ENCODE measurements at regions not wholly inside any gene's neighbourhood (a gene's known extent, or its start where the extent isn't known, plus 50 kb on each side); places are given as distances from the start of the nearest gene placed in this dataset.

- Histone ChIP-seq H3K4me3 (ENCODE audit: severe bottlenecking) (no peak overlapping the region), H3K9me3 (ENCODE audit: severe bottlenecking) (no peaks in the 10 kb centered on the region), H3K27ac (ENCODE audit: poor library complexity, severe bottlenecking) (no peak overlapping the region), H3K27me3 (ENCODE audit: insufficient read depth, poor library complexity, severe bottlenecking) (no peaks in the 10 kb centered on the region), H3K4me1 (ENCODE audit: insufficient read depth, poor library complexity, severe bottlenecking) (no peaks in the 10 kb centered on the region), H3K36me3 (ENCODE audit: low read depth) (no peaks in the 10 kb centered on the region)
- ATAC-seq (ENCODE audit: low read depth) (peak; percentile 67; the same call in 2 of the 3 replicates), DNase-seq (ENCODE audit: low spot score) (no peak)
- no peak for TF ChIP-seq CTCF (IDR thresholded peaks at IDR 0.05; ENCODE audit: poor library complexity, severe bottlenecking)
Observed at GRCh38 chr11:45537614-45538013, 127.8 kb downstream of the CHST1 start.

DNA sequence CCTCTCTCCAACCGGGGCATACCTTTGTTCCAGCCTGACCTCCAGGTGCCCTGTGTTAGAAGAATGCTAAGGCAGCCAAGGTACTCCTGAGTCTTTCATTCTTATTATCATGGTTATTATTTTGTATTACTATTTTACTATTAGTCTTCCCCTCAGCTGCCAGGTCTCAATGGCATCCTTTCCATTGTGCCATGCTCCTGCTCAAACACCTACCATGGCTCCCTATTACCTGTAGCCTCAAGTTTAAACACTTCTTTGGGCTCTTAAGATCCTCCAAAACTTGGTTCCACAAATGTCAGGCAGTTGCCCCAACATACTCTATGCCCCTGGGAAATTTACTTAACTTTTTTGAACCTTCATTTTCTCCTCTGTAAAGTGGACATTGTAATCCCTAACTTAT lies 130.4 kb downstream of the CHST1 start:
- no peaks in the 10 kb centered on the region for H3K9me3 ChIP-seq (ENCODE audit: severe bottlenecking)
- no peak for ATAC-seq (ENCODE audit: low read depth)
- no peak for DNase-seq (ENCODE audit: low spot score)
- no peak for TF ChIP-seq CTCF (IDR thresholded peaks at IDR 0.05; ENCODE audit: poor library complexity, severe bottlenecking)
- no peaks in the 10 kb centered on the region for H3K4me1 ChIP-seq (ENCODE audit: insufficient read depth, poor library complexity, severe bottlenecking)
- no peaks in the 10 kb centered on the region for H3K27me3 ChIP-seq (ENCODE audit: insufficient read depth, poor library complexity, severe bottlenecking)
- no peaks in the 10 kb centered on the region for H3K36me3 ChIP-seq (ENCODE audit: low read depth)
- H3K4me3 ChIP-seq (ENCODE audit: severe bottlenecking), result no peak overlapping the region
- no peak overlapping the region for H3K27ac ChIP-seq (ENCODE audit: poor library complexity, severe bottlenecking)

DNA sequence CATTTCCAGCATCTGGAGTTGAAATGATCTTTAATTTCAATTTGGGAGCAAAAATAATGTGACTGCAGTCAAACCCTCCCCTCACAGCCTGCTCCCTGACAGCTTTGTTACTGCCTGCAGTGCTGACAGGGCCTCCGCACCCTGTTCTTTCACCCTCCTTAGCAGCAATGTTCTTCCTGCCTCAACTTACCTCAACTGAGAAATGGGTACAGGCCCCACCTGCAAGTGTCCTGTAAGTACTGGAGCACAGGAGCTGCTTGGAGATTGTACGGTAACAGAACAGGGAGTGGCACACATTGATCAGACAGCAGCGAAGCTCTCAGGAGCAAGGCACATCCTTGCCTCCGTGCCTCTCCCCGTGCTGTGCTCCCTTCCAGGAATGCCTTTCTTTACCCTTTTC lies 131.3 kb downstream of the CHST1 start:
- Histone ChIP-seq H3K9me3 (ENCODE audit: severe bottlenecking) (no peaks in the 10 kb centered on the region), H3K27ac (ENCODE audit: poor library complexity, severe bottlenecking) (no peak overlapping the region), H3K4me3 (ENCODE audit: severe bottlenecking) (no peak overlapping the region), H3K4me1 (ENCODE audit: insufficient read depth, poor library complexity, severe bottlenecking) (no peaks in the 10 kb centered on the region), H3K27me3 (ENCODE audit: insufficient read depth, poor library complexity, severe bottlenecking) (no peaks in the 10 kb centered on the region), H3K36me3 (ENCODE audit: low read depth) (no peaks in the 10 kb centered on the region)
- no peak for TF ChIP-seq CTCF (IDR thresholded peaks at IDR 0.05; ENCODE audit: poor library complexity, severe bottlenecking)
- ATAC-seq (ENCODE audit: low read depth) (no peak), DNase-seq (ENCODE audit: low spot score) (no peak)

DNA sequence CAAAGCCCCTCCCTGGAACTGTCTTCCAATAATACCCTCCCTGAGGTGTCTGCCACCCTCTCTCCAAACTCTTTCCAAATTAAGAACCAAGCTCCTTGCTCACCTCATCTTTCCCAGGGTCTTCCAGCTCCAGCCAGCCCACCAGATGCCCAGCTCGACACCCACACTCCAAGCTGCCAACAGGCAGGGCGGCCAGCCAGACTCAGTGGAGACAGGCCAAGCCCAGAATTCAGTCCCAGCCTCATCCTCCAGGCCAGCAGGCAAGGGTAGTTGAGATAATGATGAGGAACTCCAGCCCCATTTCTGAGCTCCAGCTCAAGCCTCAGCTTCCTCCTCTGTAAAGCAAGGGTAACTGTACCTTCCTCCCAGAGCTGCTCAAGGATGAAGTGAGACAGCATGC lies 132.9 kb downstream of the CHST1 start:
- H3K9me3 ChIP-seq (ENCODE audit: severe bottlenecking), result no peaks in the 10 kb centered on the region
- H3K27me3 ChIP-seq (ENCODE audit: insufficient read depth, poor library complexity, severe bottlenecking), result no peaks in the 10 kb centered on the region
- no peak for TF ChIP-seq CTCF (IDR thresholded peaks at IDR 0.05; ENCODE audit: poor library complexity, severe bottlenecking)

DNA sequence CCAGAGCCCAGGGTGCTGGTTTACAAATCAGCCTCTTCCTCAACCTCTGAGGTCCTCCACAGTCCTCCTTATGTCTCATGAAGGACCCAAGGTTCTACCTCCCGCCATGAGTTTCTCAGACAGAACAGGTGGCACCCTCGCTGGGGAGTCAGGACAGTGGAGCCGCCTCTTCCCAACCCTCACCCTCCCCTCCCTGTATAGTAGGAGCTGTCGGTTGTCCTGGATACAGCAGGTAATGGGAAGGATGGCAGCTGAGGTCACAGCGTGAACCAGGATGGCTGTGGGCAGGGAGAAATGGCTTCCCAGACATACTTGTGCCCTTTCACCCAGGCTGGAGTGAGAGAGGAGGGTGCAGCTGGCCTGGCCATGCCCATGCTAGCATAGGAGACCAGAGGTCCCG lies 134.6 kb downstream of the CHST1 start:
- no peak for ATAC-seq (ENCODE audit: low read depth)
- no peak for TF ChIP-seq CTCF (IDR thresholded peaks at IDR 0.05; ENCODE audit: poor library complexity, severe bottlenecking)

More for the DNA sequence above, 132.9 kb downstream of the CHST1 start:
- DNase-seq (ENCODE audit: low spot score), result no peak
- Histone ChIP-seq H3K27ac (ENCODE audit: poor library complexity, severe bottlenecking) (no peak overlapping the region), H3K4me1 (ENCODE audit: insufficient read depth, poor library complexity, severe bottlenecking) (no peaks in the 10 kb centered on the region), H3K4me3 (ENCODE audit: severe bottlenecking) (no peak overlapping the region), H3K36me3 (ENCODE audit: low read depth) (no peaks in the 10 kb centered on the region)
- ATAC-seq (ENCODE audit: low read depth), result no peak

More for the DNA sequence above, 134.6 kb downstream of the CHST1 start:
- Histone ChIP-seq H3K27ac (ENCODE audit: poor library complexity, severe bottlenecking) (no peak overlapping the region), H3K9me3 (ENCODE audit: severe bottlenecking) (no peaks in the 10 kb centered on the region), H3K27me3 (ENCODE audit: insufficient read depth, poor library complexity, severe bottlenecking) (no peaks in the 10 kb centered on the region), H3K4me1 (ENCODE audit: insufficient read depth, poor library complexity, severe bottlenecking) (no peaks in the 10 kb centered on the region), H3K36me3 (ENCODE audit: low read depth) (no peaks in the 10 kb centered on the region), H3K4me3 (ENCODE audit: severe bottlenecking) (no peak overlapping the region)
- DNase-seq (ENCODE audit: low spot score), result no peak

Data from RWPE2 (cell line).